GM12873 (cell line): ENCODE measurements at regions not wholly inside any gene's neighbourhood (a gene's known extent, or its start where the extent isn't known, plus 50 kb on each side); places are given as distances from the start of the nearest gene placed in this dataset.

Source experiments
- TF ChIP-seq, protein P1 (sequence below): IDR thresholded peaks from 2 replicates; pipeline ENCODE4 v1.5.1; 2012; ENCODE audit warnings: low read depth, mild to moderate bottlenecking, moderate library complexity, low read length, control low read depth; ENCODE audit not compliant: insufficient read depth; ENCODE audit errors: missing control alignments

DNA sequence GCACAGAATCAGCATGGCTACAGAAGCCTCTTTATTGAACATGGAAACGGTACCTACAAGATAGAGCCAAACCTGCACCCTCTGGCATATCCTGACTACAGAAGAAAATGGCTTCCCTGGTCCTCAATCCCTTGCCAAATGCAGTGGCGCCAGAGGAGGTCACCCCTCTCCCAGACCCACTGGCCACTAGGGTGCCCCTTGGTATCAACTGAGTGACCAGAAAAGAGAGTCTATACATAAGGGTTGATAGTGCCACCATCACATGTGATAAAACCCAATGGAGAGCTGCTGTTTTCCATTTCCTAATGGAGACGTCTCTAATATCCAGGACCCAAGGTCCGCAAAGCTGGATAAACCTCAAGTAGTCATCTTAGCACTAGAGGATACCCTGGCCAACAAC lies 52.7 kb upstream of the ALK start:
- TF ChIP-seq, protein P1, sequence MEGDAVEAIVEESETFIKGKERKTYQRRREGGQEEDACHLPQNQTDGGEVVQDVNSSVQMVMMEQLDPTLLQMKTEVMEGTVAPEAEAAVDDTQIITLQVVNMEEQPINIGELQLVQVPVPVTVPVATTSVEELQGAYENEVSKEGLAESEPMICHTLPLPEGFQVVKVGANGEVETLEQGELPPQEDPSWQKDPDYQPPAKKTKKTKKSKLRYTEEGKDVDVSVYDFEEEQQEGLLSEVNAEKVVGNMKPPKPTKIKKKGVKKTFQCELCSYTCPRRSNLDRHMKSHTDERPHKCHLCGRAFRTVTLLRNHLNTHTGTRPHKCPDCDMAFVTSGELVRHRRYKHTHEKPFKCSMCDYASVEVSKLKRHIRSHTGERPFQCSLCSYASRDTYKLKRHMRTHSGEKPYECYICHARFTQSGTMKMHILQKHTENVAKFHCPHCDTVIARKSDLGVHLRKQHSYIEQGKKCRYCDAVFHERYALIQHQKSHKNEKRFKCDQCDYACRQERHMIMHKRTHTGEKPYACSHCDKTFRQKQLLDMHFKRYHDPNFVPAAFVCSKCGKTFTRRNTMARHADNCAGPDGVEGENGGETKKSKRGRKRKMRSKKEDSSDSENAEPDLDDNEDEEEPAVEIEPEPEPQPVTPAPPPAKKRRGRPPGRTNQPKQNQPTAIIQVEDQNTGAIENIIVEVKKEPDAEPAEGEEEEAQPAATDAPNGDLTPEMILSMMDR: no peak

DNA sequence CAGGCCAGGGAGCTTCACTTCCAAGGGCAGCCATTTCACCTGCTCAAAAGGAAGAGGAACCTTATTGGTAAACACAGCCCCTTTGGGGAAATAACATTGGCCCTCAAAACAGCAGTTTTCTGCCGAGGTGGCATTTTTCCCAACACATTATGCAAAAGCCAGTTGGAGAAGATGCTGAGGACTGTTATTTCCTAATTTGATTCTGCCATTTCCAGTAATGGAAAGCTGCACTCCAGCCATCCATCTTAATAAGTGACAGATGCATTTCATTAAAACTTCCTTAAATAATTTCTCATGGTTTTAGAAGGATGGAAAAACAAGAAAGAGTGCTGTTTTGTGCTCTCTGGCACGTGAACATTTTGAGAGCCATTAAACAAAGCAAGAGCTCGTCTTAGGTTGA lies 55.9 kb upstream of the ALK start:
- TF ChIP-seq, protein P1: no peak

DNA sequence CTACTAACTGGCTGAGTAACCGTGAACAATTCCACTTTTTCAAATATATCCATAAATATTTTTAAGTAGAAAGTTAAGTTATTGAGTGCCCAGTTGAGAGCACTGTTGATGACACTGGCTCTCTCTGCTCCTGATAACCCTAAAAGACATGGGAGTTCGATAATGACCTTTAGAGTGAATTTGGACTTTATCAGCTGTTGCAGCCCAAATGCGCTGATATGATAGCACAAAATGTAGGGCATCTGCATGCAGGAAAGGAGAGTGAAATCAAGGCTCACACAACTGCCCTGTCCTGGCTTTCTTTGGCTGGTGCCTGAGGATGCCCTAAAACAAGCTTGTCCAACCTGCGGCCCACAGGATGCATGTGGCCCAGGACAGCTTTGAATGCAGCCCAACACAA lies 60.0 kb upstream of the ALK start:
- TF ChIP-seq, protein P1: no peak

DNA sequence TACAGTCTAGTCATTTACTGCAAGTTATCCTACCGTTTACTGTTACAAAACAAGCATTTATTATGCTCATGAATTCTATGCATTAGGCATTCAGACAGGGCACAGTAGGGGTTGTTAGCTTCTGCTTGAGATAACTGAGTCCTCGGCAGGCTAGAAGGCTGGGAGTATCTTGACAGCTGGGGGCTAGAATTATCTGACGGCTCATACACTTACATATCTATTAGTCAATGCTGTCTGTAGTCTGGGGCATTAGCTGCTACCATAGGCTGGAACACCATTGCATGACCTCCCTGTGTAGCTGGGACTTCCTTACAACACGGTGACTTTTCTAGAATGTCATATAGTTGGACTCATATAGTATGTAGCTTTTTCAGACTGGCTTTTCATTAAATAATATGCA lies 61.9 kb upstream of the ALK start:
- TF ChIP-seq, protein P1: no peak

DNA sequence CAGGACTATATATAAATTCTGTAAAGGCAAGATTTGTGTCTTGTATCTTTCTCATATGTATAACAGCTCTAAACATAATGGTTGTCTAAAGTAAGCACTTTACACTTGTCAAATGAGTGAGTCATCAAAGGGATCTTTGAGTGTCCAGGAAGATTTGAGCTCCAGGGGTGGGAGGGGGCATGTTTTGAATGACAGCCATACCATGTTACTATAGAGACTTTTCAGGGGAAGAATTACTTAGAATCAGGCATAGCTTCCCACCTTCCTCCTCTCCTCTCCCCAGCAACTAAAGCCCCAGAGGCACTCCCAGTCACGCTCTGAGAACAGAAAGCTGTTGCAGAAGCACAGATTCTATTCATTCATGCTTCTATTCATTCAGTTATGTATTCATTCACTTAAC lies 65.8 kb upstream of the ALK start:
- TF ChIP-seq, protein P1: no peak

DNA sequence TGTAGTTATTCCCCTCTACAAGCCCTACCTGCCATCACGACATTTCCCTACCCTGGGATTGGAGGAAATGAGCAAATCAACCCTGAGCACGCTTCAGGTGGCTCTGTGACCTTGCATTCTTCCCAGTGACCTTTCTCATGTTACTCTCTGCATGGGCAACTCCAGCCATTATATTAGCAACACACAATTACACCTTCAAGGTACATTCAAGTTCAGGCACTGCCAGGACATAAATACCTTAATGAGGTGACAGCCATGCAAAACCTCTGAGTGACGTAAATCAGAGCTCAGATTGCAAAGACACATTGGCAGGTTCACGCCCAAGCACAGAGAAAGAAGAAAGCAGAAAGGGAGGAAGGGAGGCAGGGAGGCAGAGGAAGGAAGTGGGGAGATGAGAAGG lies 68.7 kb upstream of the ALK start:
- TF ChIP-seq, protein P1: no peak

DNA sequence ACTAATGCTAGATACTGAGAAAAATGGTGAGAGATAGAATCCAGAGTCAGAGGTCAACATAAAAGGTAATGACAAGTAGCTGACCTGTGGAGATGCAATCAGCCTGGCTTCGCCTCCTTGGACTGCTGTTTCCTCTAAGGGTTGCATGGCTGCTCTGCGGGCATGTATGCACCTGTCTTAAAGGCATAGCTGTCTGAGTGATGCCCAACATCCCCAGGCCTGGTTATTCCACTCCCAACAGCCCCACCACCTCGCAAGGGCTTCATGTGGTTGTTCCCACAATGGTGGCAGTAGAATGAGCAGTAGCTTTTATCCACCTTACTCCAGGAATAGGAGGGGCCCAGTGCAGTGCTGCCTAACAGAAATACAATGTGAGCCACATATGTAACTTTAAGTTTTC lies 69.7 kb upstream of the ALK start:
- TF ChIP-seq, protein P1: no peak
